ENCODE measurements at regions not wholly inside any gene's neighbourhood (a gene's known extent, or its start where the extent isn't known, plus 50 kb on each side); places are given as distances from the start of the nearest gene placed in this dataset.

- no peaks in the 10 kb centered on the region for H3K36me3 ChIP-seq (ENCODE audit: low read depth, low read length)
- peaks cover 9% of the 10 kb centered on the region; the same call in 1 of the 2 replicates for H3K27me3 ChIP-seq (ENCODE audit: low read length)
- CTCF ChIA-PET: no interaction called here
- H3K4me2 ChIP-seq (ENCODE audit: low read length): peak overlapping the region; percentile 19; the same call in 1 of the 2 replicates
- POLR2A ChIA-PET (ENCODE audit: unreplicated experiment): no interaction called here
- H3K4me3 ChIP-seq (ENCODE audit: low read length): no peak overlapping the region
- H3K9ac ChIP-seq (ENCODE audit: low read length): no peak overlapping the region
- no peaks in the 10 kb centered on the region for H3K79me2 ChIP-seq (ENCODE audit: low read length)
- H3F3A ChIP-seq (ENCODE audit: low read length, unreplicated experiment): no peaks in the 10 kb centered on the region
- no peaks in the 10 kb centered on the region for H4K20me1 ChIP-seq (ENCODE audit: low read length)
- ATAC-seq (no peak), DNase-seq (peak; percentile 72)
- no peaks in the 10 kb centered on the region for H3K9me2 ChIP-seq (replicated peaks; ENCODE audit: low read length)
- no TSS peak for BruUV-seq (replicated peaks)
- H3K27ac ChIP-seq (ENCODE audit: low read length): no peak overlapping the region
- no peaks in the 10 kb centered on the region for H3K9me3 ChIP-seq (ENCODE audit: low read length)
- no peak overlapping the region for H2AFZ ChIP-seq (ENCODE audit: low read length)
- TF ChIP-seq EZH2 (IDR thresholded peaks at IDR 0.05; ENCODE audit: low read length, unreplicated experiment) (no peak), EZH2phosphoT487 (IDR thresholded peaks at IDR 0.05; ENCODE audit: borderline replicate concordance, low read length) (no peak)
- intact Hi-C loops (cut with micrococcal nuclease): no loop called here
- peaks cover 8% of the 10 kb centered on the region for H3K4me1 ChIP-seq (ENCODE audit: insufficient read depth, low read length)
Measured at GRCh38 chr9:82757924-82758323, 305.0 kb downstream of the RASEF start.

- H3K9ac ChIP-seq (ENCODE audit: low read length): no peak overlapping the region
- no peak overlapping the region for H2AFZ ChIP-seq (ENCODE audit: low read length)
- H4K20me1 ChIP-seq (ENCODE audit: low read length): no peaks in the 10 kb centered on the region
- H3K27me3 ChIP-seq (ENCODE audit: low read length): peaks cover 9% of the 10 kb centered on the region; the same call in 1 of the 2 replicates
- no peak for TF ChIP-seq EZH2phosphoT487 (IDR thresholded peaks at IDR 0.05; ENCODE audit: borderline replicate concordance, low read length)
- TF ChIP-seq CTCF (conservative IDR thresholded peaks at IDR 0.05; ENCODE audit: low read depth, low read length): no peak
- TF ChIP-seq EZH2 (IDR thresholded peaks at IDR 0.05; ENCODE audit: low read length, unreplicated experiment): no peak
- no peaks in the 10 kb centered on the region for H3K36me3 ChIP-seq (ENCODE audit: low read depth, low read length)
- H3K27ac ChIP-seq (ENCODE audit: low read length): no peak overlapping the region
- H3K4me3 ChIP-seq (ENCODE audit: low read length): no peak overlapping the region
- no peaks in the 10 kb centered on the region for H3K9me3 ChIP-seq (ENCODE audit: low read length)
- H3K79me2 ChIP-seq (ENCODE audit: low read length): no peaks in the 10 kb centered on the region
- H3K4me2 ChIP-seq (ENCODE audit: low read length): no peak overlapping the region
- H3F3A ChIP-seq (ENCODE audit: low read length, unreplicated experiment): no peaks in the 10 kb centered on the region
- intact Hi-C loops (cut with micrococcal nuclease): no loop called here
- ChIA-PET CTCF (no interaction called here), POLR2A (ENCODE audit: unreplicated experiment) (no interaction called here)
- H3K9me2 ChIP-seq (replicated peaks; ENCODE audit: low read length): no peaks in the 10 kb centered on the region
- DNase-seq: no peak
- no TSS peak for BruUV-seq (replicated peaks)
- peaks cover 8% of the 10 kb centered on the region for H3K4me1 ChIP-seq (ENCODE audit: insufficient read depth, low read length)
- ATAC-seq: no peak
Measured at GRCh38 chr9:82761027-82761426, 301.9 kb downstream of the RASEF start.

GRCh38 chr9:82761956-82762355 is 301.0 kb downstream of the RASEF start:
- Histone ChIP-seq H2AFZ (ENCODE audit: low read length) (no peak overlapping the region), H3K4me2 (ENCODE audit: low read length) (no peak overlapping the region), H3K27me3 (ENCODE audit: low read length) (peaks cover 9% of the 10 kb centered on the region; the same call in 1 of the 2 replicates), H3K79me2 (ENCODE audit: low read length) (no peaks in the 10 kb centered on the region), H3K4me3 (ENCODE audit: low read length) (no peak overlapping the region), H3K9me3 (ENCODE audit: low read length) (no peaks in the 10 kb centered on the region), H4K20me1 (ENCODE audit: low read length) (no peaks in the 10 kb centered on the region), H3K9me2 (replicated peaks; ENCODE audit: low read length) (no peaks in the 10 kb centered on the region), H3K4me1 (ENCODE audit: insufficient read depth, low read length) (peaks cover 8% of the 10 kb centered on the region), H3K9ac (ENCODE audit: low read length) (no peak overlapping the region), H3K27ac (ENCODE audit: low read length) (no peak overlapping the region), H3F3A (ENCODE audit: low read length, unreplicated experiment) (no peaks in the 10 kb centered on the region), H3K36me3 (ENCODE audit: low read depth, low read length) (no peaks in the 10 kb centered on the region)
- ChIA-PET CTCF (no interaction called here), POLR2A (ENCODE audit: unreplicated experiment) (no interaction called here)
- no TSS peak for BruUV-seq (replicated peaks)
- DNase-seq (no peak), ATAC-seq (no peak)
- intact Hi-C loops (cut with micrococcal nuclease): no loop called here
- no peak for TF ChIP-seq EZH2phosphoT487 (IDR thresholded peaks at IDR 0.05; ENCODE audit: borderline replicate concordance, low read length)
- no peak for TF ChIP-seq CTCF (conservative IDR thresholded peaks at IDR 0.05; ENCODE audit: low read depth, low read length)
- no peak for TF ChIP-seq EZH2 (IDR thresholded peaks at IDR 0.05; ENCODE audit: low read length, unreplicated experiment)

All from PC-3 (cell line).